Umbilical cord (tissue), 1 donor: ENCODE measurements at regions not wholly inside any gene's neighbourhood (a gene's known extent, or its start where the extent isn't known, plus 50 kb on each side); places are given as distances from the start of the nearest gene placed in this dataset.
"Not testable (repeated sequence)": the region's sequence is repeated elsewhere in the genome, so short reads cannot be mapped to it uniquely, and the experiment has no call there.

Source experiments
- DNase-seq: peaks from one replicate; pipeline ENCODE4 v3.0.0-alpha.2; 2015; ENCODE audit warnings: low spot score

GRCh38 chrX:125089761-125090445 is 229.8 kb upstream of the TEX13C start:
- no peak for DNase-seq

DNA sequence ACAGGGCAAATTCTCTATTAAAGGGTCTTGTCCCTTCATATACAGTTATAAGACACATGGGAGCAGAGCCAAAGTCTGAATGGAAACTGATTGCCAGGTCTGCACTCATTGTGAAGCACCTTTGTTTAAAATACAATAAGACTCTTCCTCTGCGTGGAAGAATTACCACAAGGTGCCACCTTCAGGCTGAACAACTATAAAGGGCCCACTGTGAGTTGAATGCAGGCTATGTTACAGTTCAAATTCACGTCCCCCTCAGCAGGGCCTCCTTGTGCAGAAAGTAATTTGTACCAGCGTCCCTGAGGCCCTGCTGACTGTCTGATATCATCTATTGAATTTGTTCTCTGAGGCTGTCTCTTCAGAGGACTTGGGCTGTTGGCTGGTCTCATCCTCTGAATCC is 225.8 kb upstream of the TEX13C start:
- no peak for DNase-seq

- no peak for DNase-seq
Measured at GRCh38 chrX:125094901-125095300, 224.8 kb upstream of the TEX13C start.

DNA sequence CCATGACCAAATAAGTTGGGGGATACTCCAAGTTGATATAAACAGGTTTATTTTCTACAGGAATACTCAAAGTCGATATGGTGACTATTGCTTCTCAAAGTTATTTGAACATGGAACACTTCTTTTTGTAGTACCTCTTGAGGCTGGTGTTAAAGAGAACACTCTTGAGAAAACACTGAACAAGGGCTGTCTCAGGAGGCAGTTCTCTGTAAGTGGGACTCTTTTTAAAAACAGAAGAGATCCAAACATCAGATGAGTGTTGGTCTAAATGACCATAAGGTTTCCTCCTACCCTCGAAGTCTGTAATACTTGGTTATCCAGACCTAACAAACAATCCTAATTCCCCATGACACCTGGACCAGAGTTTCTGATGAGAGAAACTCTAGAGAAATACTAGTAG is 223.2 kb upstream of the TEX13C start:
- DNase-seq = no peak

- DNase-seq = no peak
Measured at GRCh38 chrX:125096870-125097269, 222.8 kb upstream of the TEX13C start.

DNA sequence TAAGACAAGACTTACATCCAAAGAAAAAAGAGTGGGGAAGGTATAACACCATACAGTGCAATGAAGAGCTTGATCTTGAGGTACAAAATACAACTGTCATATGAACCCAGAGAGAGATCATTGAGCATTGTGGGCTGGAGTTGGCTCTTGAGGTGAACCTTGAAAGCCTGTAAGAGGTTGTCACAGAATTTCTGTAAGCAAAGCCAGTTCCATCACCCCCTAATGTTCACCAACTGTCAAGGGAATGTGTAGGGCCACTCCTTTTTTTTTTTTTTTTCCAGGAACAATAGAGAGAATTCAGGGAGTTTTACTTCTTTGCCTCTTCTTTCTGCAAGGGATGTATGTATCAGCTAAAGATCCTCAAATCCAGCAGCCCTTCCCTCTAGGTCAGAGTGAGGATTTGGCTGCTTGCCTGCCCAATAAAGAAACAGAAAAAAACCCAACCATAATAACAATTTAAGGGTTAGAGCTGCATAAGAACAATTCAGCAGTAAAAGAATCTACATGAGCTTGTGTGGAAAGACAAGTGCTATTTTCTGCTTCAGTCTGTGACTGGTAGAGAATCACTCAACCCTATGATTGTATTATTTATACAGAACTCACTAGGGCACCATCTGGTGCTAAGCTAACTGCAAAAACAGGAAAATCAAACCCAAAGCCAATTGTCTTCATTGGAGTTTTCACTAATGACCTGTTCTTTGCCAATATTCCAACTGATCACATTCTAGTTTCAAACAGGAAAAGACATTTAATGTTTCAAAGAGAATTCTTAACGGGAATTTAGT is 217.5 kb upstream of the TEX13C start:
- DNase-seq = no peak

DNA sequence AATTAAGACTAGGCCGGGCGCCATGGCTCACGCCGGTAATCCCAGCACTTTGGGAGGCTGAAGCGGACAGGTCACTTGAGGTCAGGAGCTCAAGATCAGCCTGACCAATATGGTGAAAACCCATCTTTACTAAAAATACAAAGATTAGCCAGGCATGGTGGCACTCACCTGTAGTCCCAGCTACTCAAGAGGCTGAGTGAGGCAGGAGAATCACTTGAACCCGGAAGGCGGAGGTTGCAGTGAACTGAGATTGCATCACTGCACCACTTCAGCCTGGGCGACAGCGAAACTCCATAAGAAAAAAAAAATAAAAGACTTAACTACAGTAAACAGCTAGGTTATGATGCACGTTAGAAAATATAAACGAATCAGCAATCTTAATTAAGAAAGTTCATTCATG is 216.0 kb upstream of the TEX13C start:
- DNase-seq = no peak

DNA sequence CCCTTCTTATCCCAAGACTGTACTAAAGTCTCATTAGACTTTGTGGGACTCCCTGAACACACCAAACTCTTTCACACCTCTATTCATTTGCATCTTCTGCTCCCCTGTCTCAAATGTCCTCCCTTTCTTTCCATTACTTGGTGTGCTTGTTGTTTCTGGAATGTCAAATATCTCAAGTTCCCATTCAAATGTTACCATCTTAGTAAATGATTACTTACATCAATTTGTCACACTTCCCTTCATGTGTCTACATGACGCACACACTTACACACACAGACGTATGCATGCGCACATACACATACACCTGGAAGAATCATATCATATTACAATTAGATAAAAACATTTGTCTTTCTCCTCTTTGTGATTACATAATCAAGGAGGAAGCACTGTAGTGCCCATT is 210.8 kb upstream of the TEX13C start:
- no peak for DNase-seq

- DNase-seq = no peak
Measured at GRCh38 chrX:125131164-125131563, 188.5 kb upstream of the TEX13C start.

- no peak for DNase-seq
Measured at GRCh38 chrX:125132274-125132673, 187.4 kb upstream of the TEX13C start.

DNA sequence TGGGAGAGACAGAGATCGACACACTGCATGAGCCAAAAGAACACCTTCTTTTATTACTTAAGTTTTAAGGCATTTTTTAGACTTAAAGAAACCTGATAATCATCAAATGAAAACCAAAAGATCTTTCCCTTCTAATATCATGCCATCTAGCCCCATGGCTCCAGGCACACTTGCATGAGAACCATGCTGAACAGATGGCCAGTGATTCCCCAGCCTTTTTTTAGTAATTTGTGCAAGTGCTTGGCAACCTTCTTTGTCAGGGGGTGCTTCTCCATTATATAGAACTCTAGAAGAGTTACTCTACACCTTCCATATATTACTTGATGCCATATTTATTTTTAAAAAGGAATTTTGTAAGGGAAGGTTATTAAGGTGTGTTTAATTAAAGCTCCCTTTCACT is 182.2 kb upstream of the TEX13C start:
- DNase-seq = no peak

DNA sequence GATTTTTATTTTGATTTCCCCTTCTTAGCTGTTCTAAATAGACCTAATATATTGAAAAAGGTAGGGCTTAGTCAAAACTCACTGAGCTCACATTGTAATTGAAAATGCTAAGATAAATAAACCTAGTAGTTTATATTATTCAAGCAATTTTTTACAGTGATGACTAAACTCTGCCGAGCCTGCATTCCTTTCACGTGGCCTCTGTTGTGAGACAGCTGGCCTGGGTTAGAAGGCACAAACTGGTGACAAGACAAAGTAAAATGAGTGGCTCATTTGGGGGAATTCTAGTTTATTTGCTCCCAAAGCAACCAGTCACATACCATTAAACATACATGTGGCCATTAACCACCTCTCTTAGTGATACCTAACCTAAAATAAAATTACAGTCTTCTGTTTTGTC is 169.4 kb upstream of the TEX13C start:
- DNase-seq = no peak

DNA sequence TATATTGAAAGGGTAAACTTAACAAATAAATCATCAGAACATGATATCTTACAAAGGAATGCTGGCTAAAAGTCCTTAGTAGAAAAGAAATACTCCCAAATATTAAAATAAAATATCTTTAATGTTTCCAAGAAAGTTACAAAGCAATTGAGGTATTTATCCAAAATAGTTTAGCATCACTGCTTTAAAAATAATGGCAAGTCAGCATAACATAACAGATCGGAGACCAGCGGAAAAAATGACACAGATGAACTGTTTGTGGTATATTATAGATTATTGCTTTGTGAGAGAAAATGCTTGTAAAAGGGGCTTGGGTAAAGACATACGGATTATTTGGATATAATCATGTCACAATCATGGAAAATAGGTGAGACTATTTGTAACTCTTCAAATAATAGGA is 168.5 kb upstream of the TEX13C start:
- DNase-seq = no peak

DNA sequence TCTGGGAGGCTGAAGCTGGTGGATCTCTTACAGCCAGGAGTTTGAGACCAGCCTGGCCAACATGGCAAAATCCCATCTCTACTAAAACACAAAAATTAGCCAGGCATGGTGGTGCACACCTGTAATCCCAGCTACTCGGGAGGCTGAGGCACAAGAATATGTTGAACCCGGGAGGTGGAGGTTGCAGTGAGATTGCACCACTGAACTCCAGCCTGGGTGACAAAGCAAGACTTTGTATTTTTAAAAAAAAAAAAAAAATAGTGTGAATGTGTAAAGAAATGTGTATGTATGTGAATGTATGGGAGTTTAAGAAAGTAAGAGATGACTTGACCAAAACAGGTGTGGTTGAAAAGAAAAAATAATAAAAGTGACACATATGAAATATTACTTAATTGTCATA is 167.7 kb upstream of the TEX13C start:
- DNase-seq = no peak

DNA sequence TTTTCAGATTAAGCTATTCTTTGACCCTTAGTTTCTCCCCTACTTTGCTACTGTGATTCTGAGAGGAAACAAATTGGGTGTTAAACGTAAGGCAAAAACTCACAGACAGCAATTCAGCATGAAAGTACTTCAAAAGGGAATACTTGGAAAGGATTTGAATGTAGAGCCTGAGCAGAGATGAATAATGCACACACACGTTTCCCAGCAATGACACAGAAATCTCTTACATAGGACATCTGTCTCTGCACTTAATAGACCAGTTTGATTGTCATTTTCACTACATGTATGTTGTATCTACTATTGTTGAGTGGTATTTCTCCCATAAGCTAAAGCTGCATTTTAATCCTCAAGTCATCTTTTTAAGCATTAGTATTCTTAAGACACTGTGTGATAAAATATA is 166.1 kb upstream of the TEX13C start:
- DNase-seq = no peak

DNA sequence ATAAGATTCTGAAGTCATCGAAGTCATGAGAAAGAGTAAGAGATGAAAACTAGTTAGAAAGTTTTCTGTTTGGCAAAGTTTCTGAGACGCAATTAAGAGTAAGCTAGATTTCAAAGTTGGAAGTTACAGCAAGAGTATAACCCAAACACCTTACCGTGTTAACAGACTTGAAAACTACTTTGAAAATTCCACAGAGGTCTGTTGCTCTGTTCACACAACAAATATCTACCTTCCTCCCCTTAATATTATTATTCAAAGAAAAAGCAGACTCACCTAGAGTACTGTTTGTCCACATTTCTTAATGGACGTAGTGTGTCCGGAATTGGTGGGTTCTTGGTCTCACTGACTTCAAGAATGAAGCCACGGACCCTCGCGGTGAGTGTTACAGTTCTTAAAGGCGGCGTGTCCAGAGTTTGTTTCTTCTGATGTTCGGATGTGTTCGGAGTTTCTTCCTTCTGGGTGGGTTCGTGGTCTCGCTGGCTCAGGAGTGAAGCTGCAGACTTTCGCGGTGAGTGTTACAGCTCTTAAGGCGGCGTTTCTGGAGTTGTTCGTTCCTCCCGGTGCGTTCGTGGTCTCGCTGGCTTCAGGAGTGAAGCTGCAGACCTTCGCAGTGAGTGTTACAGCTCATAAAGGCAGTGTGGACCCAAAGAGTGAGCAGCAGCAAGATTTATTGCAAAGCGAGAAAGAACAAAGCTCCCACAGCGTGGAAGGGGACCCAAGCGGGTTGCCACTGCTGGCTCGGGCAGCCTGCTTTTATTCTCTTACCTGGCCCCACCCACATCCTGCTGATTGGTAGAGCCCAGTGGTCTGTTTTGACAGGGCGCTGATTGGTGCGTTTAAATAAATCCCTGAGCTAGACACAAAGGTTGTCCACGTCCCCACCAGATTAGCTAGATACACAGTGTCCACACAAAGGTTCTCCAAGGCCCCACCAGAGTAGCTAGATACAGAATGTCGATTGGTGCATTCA is 165.1 kb upstream of the TEX13C start:
- not testable (repeated sequence) for DNase-seq

GRCh38 chrX:125155296-125156033 is 164.2 kb upstream of the TEX13C start:
- not testable (repeated sequence) for DNase-seq

- DNase-seq = no peak
Measured at GRCh38 chrX:125170459-125170858, 149.2 kb upstream of the TEX13C start.

DNA sequence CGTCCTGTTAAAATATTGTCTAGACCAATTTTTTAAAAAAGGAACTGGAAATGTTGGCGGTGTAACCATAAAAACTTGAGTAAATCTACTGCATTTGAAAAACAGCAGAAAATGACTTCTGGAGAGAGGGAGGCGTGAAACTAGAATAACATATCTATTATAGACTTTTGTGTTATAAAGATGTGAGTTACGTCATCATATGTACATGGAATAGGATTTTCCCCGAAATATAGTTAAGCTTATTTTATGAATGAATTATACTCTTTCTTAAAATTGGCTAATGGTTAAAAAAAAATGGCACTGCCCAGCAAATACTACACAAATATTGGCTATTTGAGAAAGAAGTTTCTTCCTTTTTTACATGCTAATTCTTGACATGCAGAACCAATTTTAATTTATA is 147.1 kb upstream of the TEX13C start:
- no peak for DNase-seq

DNA sequence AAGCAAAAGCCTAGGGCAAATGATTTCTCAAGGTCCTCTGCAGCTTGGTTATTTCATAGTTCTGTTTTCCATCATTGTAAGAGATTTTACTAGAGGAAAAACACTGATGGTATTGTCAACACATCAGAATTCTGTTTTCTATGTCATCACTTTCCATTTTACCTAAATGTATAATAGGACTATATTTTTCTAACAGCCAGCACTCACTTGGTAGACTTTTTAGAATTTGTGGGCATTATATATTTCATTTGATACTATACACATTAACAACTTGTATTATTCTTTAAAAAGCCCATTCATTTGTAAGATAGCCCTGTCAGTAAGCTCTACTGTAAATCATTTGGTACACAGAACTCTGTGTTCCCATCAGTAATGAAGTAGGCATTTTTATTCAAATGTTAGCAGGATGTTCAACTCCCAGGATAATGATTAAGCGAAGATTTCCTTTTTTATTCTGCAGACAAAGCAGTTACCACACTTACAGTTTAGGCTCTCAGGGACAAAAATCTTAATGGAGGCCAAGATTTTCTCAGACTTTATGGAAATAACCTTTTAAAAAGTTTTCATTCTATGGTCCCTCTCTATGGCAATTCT is 143.6 kb upstream of the TEX13C start:
- DNase-seq = no peak

- no peak for DNase-seq
Measured at GRCh38 chrX:125193921-125194320, 125.8 kb upstream of the TEX13C start.
